ENCODE measurements at regions not wholly inside any gene's neighbourhood (a gene's known extent, or its start where the extent isn't known, plus 50 kb on each side); places are given as distances from the start of the nearest gene placed in this dataset.
A peak's percentile ranks its signal among the peaks of the same experiment; 100 is the strongest.
"Not testable (repeated sequence)": the region's sequence is repeated elsewhere in the genome, so short reads cannot be mapped to it uniquely, and the experiment has no call there.

DNA sequence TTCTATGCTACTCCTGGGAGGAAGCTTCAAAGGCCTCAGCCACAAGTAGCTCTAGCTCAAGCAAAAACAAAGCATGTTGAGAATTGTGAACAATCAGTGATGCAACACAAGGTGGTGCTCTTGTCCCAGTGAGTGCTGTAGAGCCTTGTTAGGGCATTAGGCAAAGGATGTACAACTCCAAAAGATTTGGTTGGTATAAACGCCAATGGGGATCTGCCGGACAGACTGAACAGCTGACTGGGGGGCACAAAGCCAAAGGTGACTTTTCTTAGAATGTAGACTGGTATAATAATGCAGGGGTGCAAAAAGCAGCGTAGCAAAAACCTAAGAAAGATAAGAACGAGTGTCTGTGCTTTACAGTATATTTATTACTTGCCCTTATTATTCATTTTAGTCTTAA lies 62.6 kb upstream of the ALB start:
- 56% methylated on average over 4 of the region's 4 CpGs for WGBS
- H3K27ac ChIP-seq (replicated peaks in 1 of 4) = no peak overlapping the region
- no peaks in the 10 kb centered on the region for H3K36me3 ChIP-seq
- intact Hi-C loops (cut with DNase I) = no loop called here
- H3K27me3 ChIP-seq = no peaks in the 10 kb centered on the region
- no peaks in the 10 kb centered on the region for H3K4me1 ChIP-seq
- TF ChIP-seq POLR2A (IDR thresholded peaks at IDR 0.05; ENCODE audit: low read depth) = no peak
- TF ChIP-seq, protein P1, sequence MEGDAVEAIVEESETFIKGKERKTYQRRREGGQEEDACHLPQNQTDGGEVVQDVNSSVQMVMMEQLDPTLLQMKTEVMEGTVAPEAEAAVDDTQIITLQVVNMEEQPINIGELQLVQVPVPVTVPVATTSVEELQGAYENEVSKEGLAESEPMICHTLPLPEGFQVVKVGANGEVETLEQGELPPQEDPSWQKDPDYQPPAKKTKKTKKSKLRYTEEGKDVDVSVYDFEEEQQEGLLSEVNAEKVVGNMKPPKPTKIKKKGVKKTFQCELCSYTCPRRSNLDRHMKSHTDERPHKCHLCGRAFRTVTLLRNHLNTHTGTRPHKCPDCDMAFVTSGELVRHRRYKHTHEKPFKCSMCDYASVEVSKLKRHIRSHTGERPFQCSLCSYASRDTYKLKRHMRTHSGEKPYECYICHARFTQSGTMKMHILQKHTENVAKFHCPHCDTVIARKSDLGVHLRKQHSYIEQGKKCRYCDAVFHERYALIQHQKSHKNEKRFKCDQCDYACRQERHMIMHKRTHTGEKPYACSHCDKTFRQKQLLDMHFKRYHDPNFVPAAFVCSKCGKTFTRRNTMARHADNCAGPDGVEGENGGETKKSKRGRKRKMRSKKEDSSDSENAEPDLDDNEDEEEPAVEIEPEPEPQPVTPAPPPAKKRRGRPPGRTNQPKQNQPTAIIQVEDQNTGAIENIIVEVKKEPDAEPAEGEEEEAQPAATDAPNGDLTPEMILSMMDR (IDR thresholded peaks at IDR 0.05) = peak; percentile 13 to 31 (median 22)
- no peak for DNase-seq (ENCODE audit: extremely low spot score)
- H3K4me3 ChIP-seq = no peak overlapping the region
- no peaks in the 10 kb centered on the region for H3K9me3 ChIP-seq

DNA sequence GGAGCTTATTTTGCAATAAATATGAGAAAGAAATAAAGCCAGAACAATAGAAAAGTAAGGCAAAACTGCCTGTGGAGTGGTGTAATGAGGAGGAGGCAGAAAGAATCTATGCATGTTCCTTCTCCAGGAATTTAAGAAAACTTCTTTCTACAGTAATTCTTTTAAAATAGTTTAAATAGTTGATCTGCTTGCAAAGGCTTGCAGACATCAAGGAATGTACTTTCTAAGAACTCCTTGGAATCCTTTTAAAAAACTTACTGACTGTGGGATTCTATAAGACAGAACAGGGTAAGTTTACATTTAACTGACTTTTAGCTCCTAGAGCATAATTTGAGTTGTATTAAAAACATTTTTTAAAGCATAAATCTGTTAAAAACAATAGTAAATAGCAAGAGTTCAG lies 63.2 kb upstream of the ALB start:
- no peaks in the 10 kb centered on the region for H3K36me3 ChIP-seq
- intact Hi-C loops (cut with DNase I) = no loop called here
- DNase-seq (ENCODE audit: extremely low spot score) = no peak
- no peak overlapping the region for H3K4me3 ChIP-seq
- H3K9me3 ChIP-seq = no peaks in the 10 kb centered on the region
- no peak overlapping the region for H3K27ac ChIP-seq (replicated peaks in 1 of 4)
- no peaks in the 10 kb centered on the region for H3K27me3 ChIP-seq
- TF ChIP-seq, protein P1 (IDR thresholded peaks at IDR 0.05) = no peak
- TF ChIP-seq POLR2A (IDR thresholded peaks at IDR 0.05; ENCODE audit: low read depth) = no peak
- no peaks in the 10 kb centered on the region for H3K4me1 ChIP-seq

DNA sequence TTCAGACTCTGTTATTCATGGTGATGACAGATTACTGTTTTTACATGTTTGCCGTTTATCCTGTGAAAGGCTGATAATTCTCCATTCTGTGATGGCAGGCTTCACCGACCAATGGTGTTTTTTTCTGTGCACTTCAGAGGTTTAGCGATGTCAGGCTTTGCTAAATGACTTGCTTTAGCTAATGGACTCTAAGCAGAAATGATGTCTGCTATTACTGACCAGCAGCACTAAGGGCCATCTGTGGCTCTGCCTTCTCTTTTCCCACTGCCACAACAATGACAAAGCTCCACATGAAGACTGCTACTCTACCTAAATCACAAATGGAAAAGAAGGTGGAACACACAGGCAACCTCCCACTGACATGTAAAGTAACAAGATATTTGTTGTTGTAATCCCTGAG lies 68.4 kb upstream of the ALB start:
- Histone ChIP-seq H3K27me3 (peaks cover 0 to 3% (median 0%) of the 10 kb centered on the region in 4 donors), H3K4me3 (no peak overlapping the region), H3K36me3 (no peaks in the 10 kb centered on the region), H3K4me1 (no peaks in the 10 kb centered on the region), H3K27ac (replicated peaks in 1 of 4) (no peak overlapping the region), H3K9me3 (no peaks in the 10 kb centered on the region)
- intact Hi-C loops (cut with DNase I) = no loop called here
- 63% methylated on average over 3 of the region's 3 CpGs for WGBS
- TF ChIP-seq POLR2A (IDR thresholded peaks at IDR 0.05; ENCODE audit: low read depth) = no peak
- no peak for DNase-seq (ENCODE audit: extremely low spot score)

DNA sequence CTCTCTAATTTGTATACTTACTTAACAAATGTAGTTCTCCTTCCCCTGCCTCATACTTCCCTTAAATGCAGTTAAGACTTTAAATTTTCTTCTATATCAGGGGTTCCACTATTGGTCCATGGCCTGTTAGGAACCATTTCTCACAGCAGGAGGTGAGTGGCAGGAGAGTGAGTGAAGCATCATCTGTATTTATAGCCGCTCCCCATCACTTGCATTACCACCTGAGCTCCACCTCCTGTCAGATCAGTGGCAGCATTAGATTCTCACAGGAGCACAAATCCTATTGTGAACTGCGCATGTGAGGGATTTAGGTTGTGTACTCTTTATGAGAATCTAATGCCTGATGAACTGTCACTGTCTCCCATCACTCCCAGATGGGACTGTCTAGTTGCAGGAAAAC lies 72.1 kb upstream of the ALB start:
- DNase-seq (ENCODE audit: extremely low spot score); H3K9me3 ChIP-seq; intact Hi-C loops (cut with DNase I); H3K27me3 ChIP-seq; H3K36me3 ChIP-seq; H3K4me1 ChIP-seq; H3K4me3 ChIP-seq; H3K27ac ChIP-seq (replicated peaks in 1 of 4): not testable (repeated sequence)
- WGBS = 95% methylated on average over 2 of the region's 2 CpGs

DNA sequence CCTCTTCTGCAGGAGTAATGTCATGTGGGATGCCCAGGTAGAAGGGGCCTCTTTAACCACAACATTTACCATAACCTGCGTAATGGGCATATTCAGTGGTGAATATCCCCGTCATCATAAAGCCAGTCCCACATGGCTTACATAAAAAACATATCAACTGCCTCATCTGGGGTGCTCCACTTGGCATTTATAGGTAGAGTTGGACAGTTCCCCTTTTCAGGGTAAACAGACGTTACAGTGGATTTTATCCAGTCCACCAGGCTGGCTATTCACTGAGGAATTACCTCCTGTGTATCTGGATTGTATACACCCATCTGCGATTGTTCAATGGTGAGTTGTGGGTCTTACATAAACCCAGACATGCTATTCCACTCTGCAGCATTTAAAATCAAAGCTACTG lies 70.7 kb upstream of the ANKRD17 start:
- Histone ChIP-seq H3K4me3 (no peak overlapping the region), H3K9me3 (peaks cover 0 to 16% (median 10%) of the 10 kb centered on the region in 4 donors), H3K27ac (replicated peaks in 1 of 4) (no peak overlapping the region), H3K36me3 (no peaks in the 10 kb centered on the region), H3K27me3 (peaks cover 0 to 3% (median 0%) of the 10 kb centered on the region in 4 donors), H3K4me1 (no peaks in the 10 kb centered on the region)
- DNase-seq (ENCODE audit: extremely low spot score) = no peak
- WGBS = 85% methylated on average over 4 of the region's 4 CpGs
- intact Hi-C loops (cut with DNase I) = no loop called here
- TF ChIP-seq POLR2A (IDR thresholded peaks at IDR 0.05; ENCODE audit: low read depth) (no peak), EP300 (IDR thresholded peaks at IDR 0.05) (no peak), POLR2AphosphoS5 (IDR thresholded peaks at IDR 0.05) (no peak)
- TF ChIP-seq, protein P1 (IDR thresholded peaks at IDR 0.05) = no peak

DNA sequence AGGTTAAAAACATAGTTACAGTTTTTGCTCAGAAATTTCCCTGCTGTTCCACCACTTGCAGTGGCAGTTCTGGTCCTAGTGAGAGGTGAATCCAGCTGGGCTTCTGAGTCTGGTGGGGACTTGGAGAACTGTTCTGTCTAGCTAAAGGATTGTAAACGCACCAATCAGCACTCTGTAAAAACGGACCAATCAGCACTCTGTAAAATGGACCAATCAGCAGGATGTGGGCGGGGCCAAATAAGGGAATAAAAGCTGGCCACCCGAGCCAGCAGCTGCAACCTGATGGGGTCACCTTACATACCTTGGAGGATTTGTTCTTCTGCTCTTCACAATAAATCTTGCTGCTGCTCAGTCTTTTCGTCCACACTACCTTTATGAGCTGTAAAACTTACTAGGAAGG lies 67.2 kb upstream of the ANKRD17 start:
- peaks cover 0 to 20% (median 16%) of the 10 kb centered on the region in 4 donors for H3K9me3 ChIP-seq
- H3K4me3 ChIP-seq; intact Hi-C loops (cut with DNase I); H3K4me1 ChIP-seq; H3K27me3 ChIP-seq; DNase-seq (ENCODE audit: extremely low spot score); H3K27ac ChIP-seq (replicated peaks in 1 of 4); H3K36me3 ChIP-seq: not testable (repeated sequence)
- 86% methylated on average over 5 of the region's 5 CpGs for WGBS
